Endothelial cell (in vitro differentiated cells): ENCODE measurements at regions not wholly inside any gene's neighbourhood (a gene's known extent, or its start where the extent isn't known, plus 50 kb on each side); places are given as distances from the start of the nearest gene placed in this dataset.

Experiments used
- DNase-seq: peaks from one replicate; pipeline ENCODE4 v3.0.0; 2021; ENCODE audit warnings: low spot score
- H3K27ac Mint-ChIP-seq: one replicate; pipeline ENCODE4 v1.8.0; 2021; ENCODE audit warnings: mixed read lengths, inconsistent platforms; ENCODE audit not compliant: unreplicated experiment
- H3K27me3 Mint-ChIP-seq: one replicate; pipeline ENCODE4 v1.8.0; 2021; ENCODE audit warnings: mild to moderate bottlenecking, moderate library complexity, mixed read lengths, inconsistent platforms; ENCODE audit not compliant: unreplicated experiment
- H3K36me3 Mint-ChIP-seq: one replicate; pipeline ENCODE4 v1.8.0; 2021; ENCODE audit warnings: mild to moderate bottlenecking, low read depth, mixed read lengths, inconsistent platforms; ENCODE audit not compliant: unreplicated experiment
- H3K4me1 Mint-ChIP-seq: one replicate; pipeline ENCODE4 v1.8.0; 2021; ENCODE audit warnings: mild to moderate bottlenecking, mixed read lengths, inconsistent platforms; ENCODE audit not compliant: unreplicated experiment
- H3K4me3 Mint-ChIP-seq: one replicate; pipeline ENCODE4 v1.8.0; 2021; ENCODE audit warnings: mild to moderate bottlenecking, mixed read lengths, inconsistent platforms; ENCODE audit not compliant: unreplicated experiment
- H3K9me3 Mint-ChIP-seq: one replicate; pipeline ENCODE4 v1.8.0; 2021; ENCODE audit warnings: mixed read lengths, inconsistent platforms; ENCODE audit not compliant: unreplicated experiment
- CTCF ChIP-seq: fragments of 200-600 bp; sonication (generic); IDR thresholded peaks from one replicate; pipeline ENCODE4 v1.5.0; 2021; ENCODE audit warnings: antibody characterized with exemption; ENCODE audit not compliant: unreplicated experiment

- Mint-ChIP-seq H3K4me1 (peaks cover 3% of the 10 kb centered on the region), H3K9me3 (peaks cover 4% of the 10 kb centered on the region), H3K27me3 (peaks cover 2% of the 10 kb centered on the region), H3K36me3 (no peaks in the 10 kb centered on the region), H3K27ac (no peak overlapping the region), H3K4me3 (no peak overlapping the region)
- no peak for TF ChIP-seq CTCF
- DNase-seq = no peak
These were observed 176.1 kb upstream of the NREP start for GRCh38 chr5:111933086-111933485.

- Mint-ChIP-seq H3K27me3 (peaks cover 2% of the 10 kb centered on the region), H3K4me1 (peaks cover 3% of the 10 kb centered on the region), H3K27ac (no peak overlapping the region), H3K9me3 (no peaks in the 10 kb centered on the region), H3K36me3 (no peaks in the 10 kb centered on the region), H3K4me3 (no peak overlapping the region)
- no peak for DNase-seq
- no peak for TF ChIP-seq CTCF
These were observed 175.6 kb upstream of the NREP start for GRCh38 chr5:111932628-111933027.

GRCh38 chr5:111932199-111932598, 175.2 kb upstream of the NREP start:
- no peak overlapping the region for H3K4me3 Mint-ChIP-seq
- no peaks in the 10 kb centered on the region for H3K36me3 Mint-ChIP-seq
- peaks cover 3% of the 10 kb centered on the region for H3K4me1 Mint-ChIP-seq
- TF ChIP-seq CTCF = no peak
- no peak for DNase-seq
- H3K27ac Mint-ChIP-seq = no peak overlapping the region
- H3K27me3 Mint-ChIP-seq = peaks cover 2% of the 10 kb centered on the region
- H3K9me3 Mint-ChIP-seq = no peaks in the 10 kb centered on the region

GRCh38 chr5:111931655-111932054, 174.7 kb upstream of the NREP start:
- Mint-ChIP-seq H3K9me3 (no peaks in the 10 kb centered on the region), H3K27me3 (peaks cover 2% of the 10 kb centered on the region)

More at GRCh38 chr5:111931655-111932054, 174.7 kb upstream of the NREP start:
- no peak for DNase-seq
- Mint-ChIP-seq H3K36me3 (no peaks in the 10 kb centered on the region), H3K27ac (no peak overlapping the region), H3K4me1 (peaks cover 3% of the 10 kb centered on the region), H3K4me3 (no peak overlapping the region)
- no peak for TF ChIP-seq CTCF
